CD4-positive, alpha-beta T cell (primary cell): ENCODE measurements at regions not wholly inside any gene's neighbourhood (a gene's known extent, or its start where the extent isn't known, plus 50 kb on each side); places are given as distances from the start of the nearest gene placed in this dataset.

Experiments
- ATAC-seq: fragments of 200-7000 bp; cut with Tn5 transposase; one replicate; pipeline ENCODE4 v1.10.0; 2022; ENCODE audit warnings: mild to moderate bottlenecking; ENCODE audit not compliant: poor library complexity
- CTCF ChIA-PET: fragments of 350-600 bp; sonication (Branson Sonifier 250); formaldehyde crosslinking; loops from one replicate; lab custom pipeline; 2021; ENCODE audit warnings: antibody characterized with exemption, inconsistent platforms; lab: Charles Lee
- POLR2A ChIA-PET: fragments of 350-600 bp; sonication (Branson Sonifier 250); formaldehyde crosslinking; loops from one replicate; lab custom pipeline; 2021; ENCODE audit warnings: antibody characterized with exemption, inconsistent platforms; lab: Charles Lee
- DNase-seq, 14 experiments: peaks; one replicate each; pipeline ENCODE4 v3.0.0-alpha.2; 2013 to 2020; ENCODE audit warnings: mixed read lengths in 2 of 14
- H3K27ac ChIP-seq, 2 donors: one replicate each; pipeline versions ENCODE4 v1.5.1 to v1.7.0; 2013; ENCODE audit warnings: low read length in 2 of 2, low read depth in 1 of 2, mild to moderate bottlenecking in 1 of 2
- H3K27me3 ChIP-seq, 2 experiments: 1 replicate in 1 of 2; 2 replicates in 1 of 2; pipeline versions ENCODE4 v1.6.1 to v1.7.0; 2013; ENCODE audit warnings: low read length in 2 of 2, control low read depth in 1 of 2, mild to moderate bottlenecking in 1 of 2, moderate library complexity in 1 of 2; ENCODE audit not compliant: insufficient read depth in 2 of 2, control insufficient read depth in 1 of 2
- H3K36me3 ChIP-seq: one replicate; pipeline ENCODE4 v1.6.1; 2013; ENCODE audit warnings: low read length, control low read depth; ENCODE audit not compliant: insufficient read depth
- H3K4me1 ChIP-seq: one replicate; pipeline ENCODE4 v1.6.1; 2013; ENCODE audit warnings: low read length, control low read depth; ENCODE audit not compliant: insufficient read depth
- H3K4me3 ChIP-seq: one replicate; pipeline ENCODE4 v1.5.1; 2013; ENCODE audit warnings: mild to moderate bottlenecking, low read length, moderate library complexity
- H3K9me3 ChIP-seq, 2 experiments: 1 replicate in 1 of 2; 2 replicates in 1 of 2; pipeline versions ENCODE4 v1.6.1 to v1.7.0; 2013; ENCODE audit warnings: low read length in 2 of 2, mild to moderate bottlenecking in 2 of 2, control low read depth in 1 of 2, moderate library complexity in 1 of 2; ENCODE audit not compliant: control insufficient read depth in 1 of 2, insufficient read depth in 1 of 2
- H3K27ac Mint-ChIP-seq: one replicate; pipeline ENCODE4 v1.8.0; 2020; ENCODE audit warnings: mixed read lengths
- H3K27me3 Mint-ChIP-seq: one replicate; pipeline ENCODE4 v1.8.0; 2021; ENCODE audit warnings: mixed read lengths
- H3K36me3 Mint-ChIP-seq: one replicate; pipeline ENCODE4 v1.8.0; 2021; ENCODE audit warnings: low read depth, mixed read lengths
- H3K4me1 Mint-ChIP-seq: one replicate; pipeline ENCODE4 v1.8.0; 2021; ENCODE audit warnings: low read depth, mixed read lengths
- H3K4me3 Mint-ChIP-seq: one replicate; pipeline ENCODE4 v1.8.0; 2020; ENCODE audit warnings: mild to moderate bottlenecking, mixed read lengths
- H3K9me3 Mint-ChIP-seq: one replicate; pipeline ENCODE4 v1.8.0; 2020; ENCODE audit warnings: mixed read lengths
- intact Hi-C, 2 experiments: fragments of 100-400 bp; cut with DNase I in 1 of 2; cut with micrococcal nuclease in 1 of 2; formaldehyde crosslinking; loops; one replicate each; pipeline versions ENCODE4 v1.15.1 to v1.9.0; 2023 to 2025; cut with DNase I, micrococcal nuclease
- TF ChIP-seq, protein P1 (sequence below): fragments of 200-600 bp; IDR thresholded peaks from one replicate; pipeline ENCODE4 v1.8.0; 2022; ENCODE audit warnings: antibody characterized with exemption, mild to moderate bottlenecking

DNA sequence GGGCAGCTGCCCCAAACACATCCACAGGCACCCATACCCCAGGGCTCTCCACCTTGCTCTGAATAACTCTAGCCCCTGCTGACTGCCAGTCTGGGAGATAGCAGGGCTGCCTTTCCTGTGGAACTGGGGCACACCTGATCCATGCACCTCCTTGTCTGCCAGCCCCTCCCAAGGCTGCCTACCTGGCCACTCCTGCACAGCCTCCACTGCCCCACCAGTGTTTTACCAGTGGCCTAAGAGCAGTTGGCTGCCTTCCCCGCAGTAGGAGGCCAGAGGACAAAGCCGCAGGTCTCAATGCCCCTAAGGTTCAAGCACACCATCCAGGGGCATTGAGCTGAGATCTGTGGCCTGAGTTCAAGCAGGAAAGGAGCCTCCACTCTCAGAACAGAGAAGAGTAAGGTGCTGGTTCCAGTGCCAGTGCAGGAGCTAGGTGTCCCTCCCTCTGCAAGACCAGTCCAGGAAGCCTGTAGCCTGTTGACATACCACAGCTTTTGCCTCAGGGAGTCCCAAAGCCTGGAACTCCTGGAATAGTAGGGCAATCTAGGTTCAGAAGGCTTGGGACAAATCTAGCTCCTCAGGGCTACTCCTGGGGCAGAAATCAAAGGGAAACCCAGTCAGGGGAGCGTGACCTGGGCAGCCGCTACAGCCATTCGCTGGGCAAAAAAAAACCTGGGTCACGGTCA is 514.5 kb upstream of the PTGER4 start:
- no peaks in the 10 kb centered on the region for H3K9me3 Mint-ChIP-seq
- intact Hi-C loops = loop anchor here in 1 of 2 experiments (5.0 kb wide), 1 partner anchor 522 kb away; no protein-coding TSS in a partner anchor
- no peak overlapping the region for H3K4me3 Mint-ChIP-seq
- ATAC-seq (no peak), DNase-seq (no peak)
- Histone ChIP-seq H3K9me3 (no peaks in the 10 kb centered on the region), H3K27ac (no peak overlapping the region), H3K4me1 (no peaks in the 10 kb centered on the region), H3K36me3 (no peaks in the 10 kb centered on the region), H3K27me3 (no peaks in the 10 kb centered on the region), H3K4me3 (no peak overlapping the region)
- TF ChIP-seq, protein P1, sequence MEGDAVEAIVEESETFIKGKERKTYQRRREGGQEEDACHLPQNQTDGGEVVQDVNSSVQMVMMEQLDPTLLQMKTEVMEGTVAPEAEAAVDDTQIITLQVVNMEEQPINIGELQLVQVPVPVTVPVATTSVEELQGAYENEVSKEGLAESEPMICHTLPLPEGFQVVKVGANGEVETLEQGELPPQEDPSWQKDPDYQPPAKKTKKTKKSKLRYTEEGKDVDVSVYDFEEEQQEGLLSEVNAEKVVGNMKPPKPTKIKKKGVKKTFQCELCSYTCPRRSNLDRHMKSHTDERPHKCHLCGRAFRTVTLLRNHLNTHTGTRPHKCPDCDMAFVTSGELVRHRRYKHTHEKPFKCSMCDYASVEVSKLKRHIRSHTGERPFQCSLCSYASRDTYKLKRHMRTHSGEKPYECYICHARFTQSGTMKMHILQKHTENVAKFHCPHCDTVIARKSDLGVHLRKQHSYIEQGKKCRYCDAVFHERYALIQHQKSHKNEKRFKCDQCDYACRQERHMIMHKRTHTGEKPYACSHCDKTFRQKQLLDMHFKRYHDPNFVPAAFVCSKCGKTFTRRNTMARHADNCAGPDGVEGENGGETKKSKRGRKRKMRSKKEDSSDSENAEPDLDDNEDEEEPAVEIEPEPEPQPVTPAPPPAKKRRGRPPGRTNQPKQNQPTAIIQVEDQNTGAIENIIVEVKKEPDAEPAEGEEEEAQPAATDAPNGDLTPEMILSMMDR = no peak
- CTCF ChIA-PET = no interaction called here
- no peaks in the 10 kb centered on the region for H3K4me1 Mint-ChIP-seq
- H3K27me3 Mint-ChIP-seq = no peaks in the 10 kb centered on the region
- no peak overlapping the region for H3K27ac Mint-ChIP-seq
- H3K36me3 Mint-ChIP-seq = no peaks in the 10 kb centered on the region
- POLR2A ChIA-PET = no interaction called here

DNA sequence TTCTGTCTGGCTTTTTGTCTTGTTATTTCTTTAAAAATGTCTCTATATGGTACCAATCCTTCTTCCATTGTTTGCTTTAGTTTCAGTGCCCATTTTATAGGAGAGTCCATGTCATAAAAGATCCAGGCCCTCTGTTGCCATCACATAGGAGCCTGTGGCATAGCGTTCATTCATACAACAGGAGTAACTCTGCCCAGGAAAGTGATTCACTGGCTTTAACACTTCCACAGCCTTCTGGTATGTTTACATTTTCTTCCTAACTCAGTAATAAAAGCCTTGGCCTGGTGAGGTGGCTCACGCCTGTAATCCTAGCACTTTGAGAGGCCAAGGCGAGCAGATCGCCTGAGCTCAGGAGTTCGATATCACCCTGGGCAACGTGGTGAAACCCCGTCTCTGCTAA is 519.3 kb upstream of the PTGER4 start:
- DNase-seq = no peak
- H3K9me3 ChIP-seq = no peaks in the 10 kb centered on the region
- TF ChIP-seq, protein P1 = no peak
- no peaks in the 10 kb centered on the region for H3K27me3 ChIP-seq
- no peak for ATAC-seq
- H3K4me1 Mint-ChIP-seq = no peaks in the 10 kb centered on the region
- intact Hi-C loops = no loop called here
- no peak overlapping the region for H3K27ac ChIP-seq
- H3K27ac Mint-ChIP-seq = no peak overlapping the region
- no peaks in the 10 kb centered on the region for H3K36me3 Mint-ChIP-seq
- no peak overlapping the region for H3K4me3 ChIP-seq
- no peaks in the 10 kb centered on the region for H3K4me1 ChIP-seq
- no peaks in the 10 kb centered on the region for H3K27me3 Mint-ChIP-seq
- ChIA-PET CTCF (no interaction called here), POLR2A (no interaction called here)
- no peaks in the 10 kb centered on the region for H3K9me3 Mint-ChIP-seq
- H3K36me3 ChIP-seq = no peaks in the 10 kb centered on the region
- no peak overlapping the region for H3K4me3 Mint-ChIP-seq

DNA sequence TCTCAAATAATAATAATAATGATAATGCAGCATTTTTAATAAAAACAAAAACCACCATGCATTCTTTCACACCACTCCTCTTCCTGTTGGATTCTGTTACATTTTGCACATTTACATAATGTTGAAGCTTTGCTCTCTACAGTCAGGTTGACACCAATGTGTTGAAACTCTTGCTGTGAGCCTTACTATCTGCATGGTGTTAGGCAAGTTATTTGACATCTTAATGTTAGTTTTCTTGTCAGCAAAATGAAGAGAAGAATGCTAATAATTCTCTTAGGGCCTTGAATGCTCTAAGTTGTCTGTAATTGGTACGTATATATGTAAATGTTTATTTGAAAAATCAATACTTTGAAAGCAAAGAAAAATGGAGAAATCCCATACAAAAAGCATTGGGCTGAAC is 525.5 kb upstream of the PTGER4 start:
- TF ChIP-seq, protein P1 = no peak
- Mint-ChIP-seq H3K4me1 (no peaks in the 10 kb centered on the region), H3K27me3 (no peaks in the 10 kb centered on the region), H3K9me3 (no peaks in the 10 kb centered on the region), H3K4me3 (no peak overlapping the region), H3K36me3 (no peaks in the 10 kb centered on the region), H3K27ac (no peak overlapping the region)
- Histone ChIP-seq H3K4me3 (no peak overlapping the region), H3K27me3 (no peaks in the 10 kb centered on the region), H3K4me1 (no peaks in the 10 kb centered on the region), H3K27ac (no peak overlapping the region), H3K36me3 (no peaks in the 10 kb centered on the region), H3K9me3 (no peaks in the 10 kb centered on the region)
- POLR2A ChIA-PET = no interaction called here
- CTCF ChIA-PET = no interaction called here
- no peak for DNase-seq
- intact Hi-C loops = no loop called here
- ATAC-seq = no peak
